Esophagus squamous epithelium (tissue), 5 donors: ENCODE measurements at regions not wholly inside any gene's neighbourhood (a gene's known extent, or its start where the extent isn't known, plus 50 kb on each side); places are given as distances from the start of the nearest gene placed in this dataset.
"Not testable (repeated sequence)": the region's sequence is repeated elsewhere in the genome, so short reads cannot be mapped to it uniquely, and the experiment has no call there.

Experiments used
- DNase-seq: peaks from one replicate; lab custom pipeline; 2025; lab: John Stamatoyannopoulos, UW
- H3K27ac ChIP-seq, 4 donors: fragments of 200-600 bp; sonication (generic); one replicate each; pipeline ENCODE4 v1.5.1; 2016 to 2019; ENCODE audit warnings: mild to moderate bottlenecking in 1 of 4
- H3K27me3 ChIP-seq, 4 donors: fragments of 200-600 bp; sonication (generic); 1 replicate in 3 of 4; 2 replicates in 1 of 4; pipeline versions ENCODE4 v1.5.1 to v1.6.0; 2017 to 2021; ENCODE audit warnings: antibody characterized with exemption in 1 of 4
- H3K36me3 ChIP-seq, 3 donors: fragments of 200-600 bp; sonication (generic); one replicate each; pipeline ENCODE4 v1.5.1; 2016 to 2019
- H3K4me1 ChIP-seq, 3 donors: fragments of 200-600 bp; sonication (generic); one replicate each; pipeline ENCODE4 v1.5.1; 2017 to 2019
- H3K4me3 ChIP-seq, 4 donors: fragments of 200-600 bp; sonication (generic); 1 replicate in 3 of 4; 2 replicates in 1 of 4; pipeline ENCODE4 v1.5.1; 2016 to 2019; ENCODE audit warnings: mild to moderate bottlenecking in 2 of 4, moderate library complexity in 1 of 4
- H3K9me3 ChIP-seq, 3 donors: fragments of 200-600 bp; sonication (generic); one replicate each; pipeline ENCODE4 v1.5.1; 2016 to 2019
- POLR2A ChIP-seq, 4 donors: fragments of 450-650 bp; IDR thresholded peaks; one replicate each; pipeline ENCODE4 v1.6.1; 2017; ENCODE audit warnings: antibody characterized with exemption in 4 of 4, mild to moderate bottlenecking in 4 of 4, moderate library complexity in 3 of 4
- WGBS, 2 donors: methylation state at CpG; one replicate each; pipeline ENCODE4 v1.1.5; 2018; 5-methylcytosine and 5-hydroxymethylcytosine counted together
- intact Hi-C: fragments of 100-400 bp; cut with DNase I; formaldehyde crosslinking; loops from one replicate; pipeline ENCODE4 v1.15.0; 2022
- TF ChIP-seq, protein P1 (sequence below), 6 experiments: fragments of 450-650 bp in 4 of 6; fragments of 200-600 bp in 2 of 6; sonication (generic) in 2 of 6; IDR thresholded peaks; one replicate each; pipeline ENCODE4 v1.5.1; 2016 to 2019; ENCODE audit warnings: antibody characterized with exemption in 6 of 6, mild to moderate bottlenecking in 4 of 6, moderate library complexity in 4 of 6
- donor health status: DM: yes; HTN: yes; CAD: no.

DNA sequence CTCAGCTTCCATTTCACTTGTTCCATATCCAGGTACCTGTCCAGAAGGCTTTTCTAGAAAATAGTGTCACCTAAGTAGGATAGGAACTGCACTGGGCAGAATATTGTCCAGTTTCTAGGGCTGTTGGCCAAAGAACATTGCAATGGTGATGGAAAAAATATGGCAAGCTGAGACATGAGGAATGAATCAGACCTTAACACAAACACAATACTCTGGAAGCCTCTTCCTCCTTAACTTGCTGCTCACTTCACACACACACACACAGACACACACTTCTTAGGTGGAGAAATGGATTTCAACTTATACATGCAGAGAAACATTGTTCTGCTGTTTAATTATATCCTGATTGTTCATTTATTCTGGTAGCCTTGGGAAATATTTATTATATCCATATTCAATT lies 203.0 kb upstream of the RGS17 start:
- Histone ChIP-seq H3K4me1 (no peaks in the 10 kb centered on the region), H3K36me3 (no peaks in the 10 kb centered on the region), H3K27me3 (no peaks in the 10 kb centered on the region), H3K4me3 (no peak overlapping the region), H3K27ac (no peak overlapping the region), H3K9me3 (no peaks in the 10 kb centered on the region)
- TF ChIP-seq POLR2A (IDR thresholded peaks at IDR 0.05) = no peak
- TF ChIP-seq, protein P1, sequence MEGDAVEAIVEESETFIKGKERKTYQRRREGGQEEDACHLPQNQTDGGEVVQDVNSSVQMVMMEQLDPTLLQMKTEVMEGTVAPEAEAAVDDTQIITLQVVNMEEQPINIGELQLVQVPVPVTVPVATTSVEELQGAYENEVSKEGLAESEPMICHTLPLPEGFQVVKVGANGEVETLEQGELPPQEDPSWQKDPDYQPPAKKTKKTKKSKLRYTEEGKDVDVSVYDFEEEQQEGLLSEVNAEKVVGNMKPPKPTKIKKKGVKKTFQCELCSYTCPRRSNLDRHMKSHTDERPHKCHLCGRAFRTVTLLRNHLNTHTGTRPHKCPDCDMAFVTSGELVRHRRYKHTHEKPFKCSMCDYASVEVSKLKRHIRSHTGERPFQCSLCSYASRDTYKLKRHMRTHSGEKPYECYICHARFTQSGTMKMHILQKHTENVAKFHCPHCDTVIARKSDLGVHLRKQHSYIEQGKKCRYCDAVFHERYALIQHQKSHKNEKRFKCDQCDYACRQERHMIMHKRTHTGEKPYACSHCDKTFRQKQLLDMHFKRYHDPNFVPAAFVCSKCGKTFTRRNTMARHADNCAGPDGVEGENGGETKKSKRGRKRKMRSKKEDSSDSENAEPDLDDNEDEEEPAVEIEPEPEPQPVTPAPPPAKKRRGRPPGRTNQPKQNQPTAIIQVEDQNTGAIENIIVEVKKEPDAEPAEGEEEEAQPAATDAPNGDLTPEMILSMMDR (IDR thresholded peaks at IDR 0.05) = no peak
- intact Hi-C loops = no loop called here
- DNase-seq = no peak

DNA sequence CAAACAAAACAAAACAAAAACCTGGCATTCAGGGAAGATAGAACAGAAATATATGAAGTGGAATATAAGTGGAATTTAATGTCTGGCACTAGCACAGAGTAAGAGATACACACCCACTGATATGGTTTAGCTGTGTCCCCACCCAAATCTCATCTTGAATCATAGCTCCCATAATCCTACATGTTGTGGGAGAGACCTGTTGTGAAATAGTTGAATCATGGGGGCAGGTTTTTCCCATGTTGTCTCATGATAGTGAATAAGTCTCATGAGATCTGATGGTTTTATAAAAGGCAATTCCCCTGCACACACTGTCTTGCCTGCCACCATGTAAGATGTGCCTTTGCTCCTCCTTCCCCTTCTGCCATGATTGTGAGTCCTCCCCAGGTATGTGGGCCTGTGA lies 200.1 kb upstream of the RGS17 start:
- H3K27me3 ChIP-seq, H3K4me1 ChIP-seq, DNase-seq, intact Hi-C loops, H3K4me3 ChIP-seq, H3K36me3 ChIP-seq, H3K9me3 ChIP-seq, H3K27ac ChIP-seq: not testable (repeated sequence)

DNA sequence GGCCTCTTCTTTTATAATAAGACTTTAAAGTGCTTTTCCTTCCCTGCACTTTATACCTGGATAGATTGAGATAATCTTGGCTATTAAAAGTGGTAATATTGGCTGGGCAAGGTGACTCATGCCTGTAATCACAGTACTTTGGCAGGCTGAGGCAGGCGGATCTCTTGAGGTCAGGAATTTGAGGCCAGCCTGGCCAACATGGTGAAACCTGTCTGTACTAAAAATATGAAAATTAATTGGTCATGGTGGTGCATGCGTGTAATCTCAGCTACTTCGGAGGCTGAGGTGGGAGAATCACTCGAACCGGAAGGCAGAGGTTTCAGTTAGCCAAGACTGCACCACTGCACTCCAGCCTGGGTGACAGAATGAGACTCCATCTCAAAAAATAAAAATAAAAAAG lies 197.1 kb upstream of the RGS17 start:
- H3K4me3 ChIP-seq = no peak overlapping the region
- no peaks in the 10 kb centered on the region for H3K4me1 ChIP-seq
- H3K27ac ChIP-seq = no peak overlapping the region
- DNase-seq = no peak
- WGBS, 2 donors = 56 to 58% methylated on average over 5 of the region's 5 CpGs
- TF ChIP-seq POLR2A (IDR thresholded peaks at IDR 0.05) = no peak
- TF ChIP-seq, protein P1 (IDR thresholded peaks at IDR 0.05) = no peak
- H3K9me3 ChIP-seq = no peaks in the 10 kb centered on the region
- H3K36me3 ChIP-seq = no peaks in the 10 kb centered on the region
- intact Hi-C loops = no loop called here
- no peaks in the 10 kb centered on the region for H3K27me3 ChIP-seq

- Histone ChIP-seq H3K36me3 (no peaks in the 10 kb centered on the region), H3K27ac (no peak overlapping the region), H3K9me3 (no peaks in the 10 kb centered on the region), H3K4me1 (no peaks in the 10 kb centered on the region), H3K4me3 (no peak overlapping the region), H3K27me3 (no peaks in the 10 kb centered on the region)
- 50 to 79% methylated on average over 1 of the region's 1 CpG for whole genome bisulfite sequencing, 2 donors
- TF ChIP-seq, protein P1 (IDR thresholded peaks at IDR 0.05) = no peak
- TF ChIP-seq POLR2A (IDR thresholded peaks at IDR 0.05) = no peak
- intact Hi-C loops = no loop called here
- DNase-seq = no peak
These were observed 194.6 kb upstream of the RGS17 start for GRCh38 chr6:153325661-153326060.

- intact Hi-C loops = no loop called here
- no peak overlapping the region for H3K4me3 ChIP-seq
- no peak for TF ChIP-seq POLR2A (IDR thresholded peaks at IDR 0.05)
- TF ChIP-seq, protein P1 (IDR thresholded peaks at IDR 0.05) = peak in 2 of 6 experiments; percentile 11 to 17
- 10 to 21% methylated on average over 3 of the region's 3 CpGs for WGBS, 2 donors
- DNase-seq = no peak
- H3K4me1 ChIP-seq = no peaks in the 10 kb centered on the region
- no peaks in the 10 kb centered on the region for H3K36me3 ChIP-seq
- no peaks in the 10 kb centered on the region for H3K27me3 ChIP-seq
- H3K27ac ChIP-seq = no peak overlapping the region
- H3K9me3 ChIP-seq = no peaks in the 10 kb centered on the region
These were observed 181.6 kb upstream of the RGS17 start for GRCh38 chr6:153312634-153313033.

GRCh38 chr6:153309651-153310050 lies 178.6 kb upstream of the RGS17 start:
- WGBS, 2 donors = 10 to 31% methylated on average over 2 of the region's 2 CpGs
- DNase-seq = no peak
- H3K27ac ChIP-seq = no peak overlapping the region
- no peaks in the 10 kb centered on the region for H3K36me3 ChIP-seq
- H3K4me1 ChIP-seq = no peaks in the 10 kb centered on the region
- intact Hi-C loops = no loop called here
- no peak overlapping the region for H3K4me3 ChIP-seq
- no peaks in the 10 kb centered on the region for H3K9me3 ChIP-seq
- TF ChIP-seq, protein P1 (IDR thresholded peaks at IDR 0.05) = no peak
- no peak for TF ChIP-seq POLR2A (IDR thresholded peaks at IDR 0.05)
- no peaks in the 10 kb centered on the region for H3K27me3 ChIP-seq
